ENCODE measurements at regions not wholly inside any gene's neighbourhood (a gene's known extent, or its start where the extent isn't known, plus 50 kb on each side); places are given as distances from the start of the nearest gene placed in this dataset.

DNA sequence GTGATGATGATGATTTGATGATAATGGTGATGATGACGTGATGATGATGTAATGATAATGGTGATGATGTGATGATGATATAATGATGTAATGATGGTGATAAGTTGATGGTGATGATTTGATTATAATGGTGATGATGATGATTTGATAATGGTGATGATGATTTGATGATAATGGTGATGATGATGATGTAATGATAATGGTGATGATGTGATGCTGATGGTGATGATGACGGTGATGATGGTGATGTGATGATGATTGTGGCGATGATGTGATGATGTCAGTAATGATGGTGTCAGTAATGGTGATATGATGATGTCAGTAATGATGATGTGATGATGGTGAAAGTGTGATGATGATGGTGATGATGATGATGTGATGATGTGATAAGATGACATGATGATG, 613.4 kb downstream of the AACS start:
- ATAC-seq, result no peak
- H3K36me3 Mint-ChIP-seq, result no peaks in the 10 kb centered on the region
- no peak overlapping the region for H3K27ac Mint-ChIP-seq
- H3K27me3 Mint-ChIP-seq (ENCODE audit: low read depth in 2 of 2), result no peaks in the 10 kb centered on the region
- no peak for DNase-seq
- H3K27me3 ChIP-seq (ENCODE audit: control insufficient read depth, insufficient read depth, low read length), result no peaks in the 10 kb centered on the region
- no peaks in the 10 kb centered on the region for H3K9me3 ChIP-seq (ENCODE audit: control insufficient read depth, insufficient read depth, low read length)
- H3K4me3 ChIP-seq (ENCODE audit: low read length), result no peak overlapping the region
- no peaks in the 10 kb centered on the region for H3K9me3 Mint-ChIP-seq
- H3K4me3 Mint-ChIP-seq, result no peak overlapping the region
- no peaks in the 10 kb centered on the region for H3K4me1 Mint-ChIP-seq
- no peaks in the 10 kb centered on the region for H3K4me1 ChIP-seq (ENCODE audit: control insufficient read depth, insufficient read depth, low read length)
- intact Hi-C loops (cut with micrococcal nuclease), result no loop called here
- no peaks in the 10 kb centered on the region for H3K36me3 ChIP-seq (ENCODE audit: control insufficient read depth, insufficient read depth, low read length)
- TF ChIP-seq, protein P1, sequence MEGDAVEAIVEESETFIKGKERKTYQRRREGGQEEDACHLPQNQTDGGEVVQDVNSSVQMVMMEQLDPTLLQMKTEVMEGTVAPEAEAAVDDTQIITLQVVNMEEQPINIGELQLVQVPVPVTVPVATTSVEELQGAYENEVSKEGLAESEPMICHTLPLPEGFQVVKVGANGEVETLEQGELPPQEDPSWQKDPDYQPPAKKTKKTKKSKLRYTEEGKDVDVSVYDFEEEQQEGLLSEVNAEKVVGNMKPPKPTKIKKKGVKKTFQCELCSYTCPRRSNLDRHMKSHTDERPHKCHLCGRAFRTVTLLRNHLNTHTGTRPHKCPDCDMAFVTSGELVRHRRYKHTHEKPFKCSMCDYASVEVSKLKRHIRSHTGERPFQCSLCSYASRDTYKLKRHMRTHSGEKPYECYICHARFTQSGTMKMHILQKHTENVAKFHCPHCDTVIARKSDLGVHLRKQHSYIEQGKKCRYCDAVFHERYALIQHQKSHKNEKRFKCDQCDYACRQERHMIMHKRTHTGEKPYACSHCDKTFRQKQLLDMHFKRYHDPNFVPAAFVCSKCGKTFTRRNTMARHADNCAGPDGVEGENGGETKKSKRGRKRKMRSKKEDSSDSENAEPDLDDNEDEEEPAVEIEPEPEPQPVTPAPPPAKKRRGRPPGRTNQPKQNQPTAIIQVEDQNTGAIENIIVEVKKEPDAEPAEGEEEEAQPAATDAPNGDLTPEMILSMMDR (IDR thresholded peaks at IDR 0.05), result no peak
- no peak overlapping the region for H3K27ac ChIP-seq (ENCODE audit: low read length)
- 84% methylated on average over 3 of the region's 3 CpGs for WGBS (ENCODE audit: insufficient coverage)

DNA sequence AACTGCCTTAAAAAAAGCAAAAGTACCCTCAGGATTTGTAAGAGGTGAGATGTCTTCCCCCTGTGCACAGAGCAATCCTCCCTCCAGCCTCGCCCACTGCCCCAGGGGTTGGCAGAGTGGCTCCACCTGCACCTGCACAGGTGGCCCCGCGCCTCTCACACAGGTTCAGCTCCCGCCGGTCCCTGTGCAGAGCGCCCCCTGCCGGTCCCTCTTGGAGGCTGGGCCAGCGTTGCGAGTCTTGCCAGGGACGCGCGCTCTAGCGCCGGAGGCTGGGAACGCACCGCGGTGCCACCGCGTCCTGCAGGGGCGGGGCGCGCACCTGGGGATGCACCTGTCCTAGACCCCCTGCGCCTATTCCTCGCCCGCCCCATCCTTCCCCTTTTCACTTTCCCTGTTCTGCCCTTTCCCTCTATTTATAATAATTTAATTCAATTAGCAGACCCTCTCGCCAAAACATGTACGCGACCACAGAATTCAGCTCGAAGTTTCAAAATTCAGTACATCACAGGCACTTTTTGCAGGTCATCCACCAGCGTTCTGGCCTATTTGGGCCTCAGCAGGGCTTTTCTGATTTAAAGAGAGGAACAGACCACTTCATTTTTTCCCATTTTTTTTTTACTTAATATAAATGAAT, 618.6 kb downstream of the AACS start:
- no peaks in the 10 kb centered on the region for H3K36me3 Mint-ChIP-seq
- Histone ChIP-seq H3K27ac (ENCODE audit: low read length) (no peak overlapping the region), H3K4me1 (ENCODE audit: control insufficient read depth, insufficient read depth, low read length) (no peaks in the 10 kb centered on the region), H3K9me3 (ENCODE audit: control insufficient read depth, insufficient read depth, low read length) (no peaks in the 10 kb centered on the region), H3K36me3 (ENCODE audit: control insufficient read depth, insufficient read depth, low read length) (no peaks in the 10 kb centered on the region), H3K27me3 (ENCODE audit: control insufficient read depth, insufficient read depth, low read length) (no peaks in the 10 kb centered on the region), H3K4me3 (ENCODE audit: low read length) (no peak overlapping the region)
- intact Hi-C loops (cut with micrococcal nuclease), result no loop called here
- DNase-seq (no peak), ATAC-seq (no peak)
- H3K27ac Mint-ChIP-seq, result no peak overlapping the region
- no peaks in the 10 kb centered on the region for H3K9me3 Mint-ChIP-seq
- TF ChIP-seq, protein P1 (IDR thresholded peaks at IDR 0.05), result no peak
- WGBS (ENCODE audit: insufficient coverage), result 15% methylated on average over 30 of the region's 30 CpGs
- no peaks in the 10 kb centered on the region for H3K27me3 Mint-ChIP-seq (ENCODE audit: low read depth in 2 of 2)
- no peak overlapping the region for H3K4me3 Mint-ChIP-seq
- H3K4me1 Mint-ChIP-seq, result no peaks in the 10 kb centered on the region

DNA sequence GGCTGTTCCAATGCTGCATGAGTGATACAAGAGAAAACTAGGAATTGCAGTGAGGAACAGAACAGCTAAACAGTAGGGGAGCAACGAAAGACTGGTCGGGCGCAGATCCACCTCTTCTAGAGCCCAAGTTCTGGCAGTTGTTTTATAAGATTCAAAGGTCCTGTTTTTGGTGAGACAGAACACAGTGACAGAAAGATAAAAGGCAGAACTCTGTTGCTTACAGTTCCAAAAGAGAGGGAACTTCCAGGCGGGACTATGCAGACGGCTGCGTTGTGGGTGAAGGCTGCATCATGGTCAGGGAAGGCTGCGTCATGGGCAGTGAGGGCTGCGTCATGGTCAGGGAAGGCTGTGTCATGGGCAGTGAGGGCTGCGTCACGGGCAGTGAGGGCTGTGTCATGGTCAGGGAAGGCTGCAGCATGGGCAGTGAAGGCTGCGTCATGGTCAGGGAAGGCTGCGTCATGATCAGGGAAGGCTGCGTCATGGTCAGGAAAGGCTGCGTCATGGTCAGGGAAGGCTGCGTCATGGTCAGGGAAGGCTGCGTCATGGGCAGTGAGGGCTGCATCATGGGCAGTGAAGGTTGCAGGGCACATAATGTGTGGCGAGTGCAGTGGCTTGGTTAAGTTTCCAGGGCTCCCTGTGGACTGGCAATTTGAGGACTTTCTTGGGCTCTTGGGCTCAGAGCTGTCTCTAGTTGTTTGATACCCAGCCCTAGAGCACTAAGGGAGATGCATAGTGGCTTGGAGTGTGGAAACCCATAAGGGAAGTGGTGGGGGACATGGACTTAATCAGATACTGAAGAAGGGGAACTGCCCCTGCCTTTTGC, 619.9 kb downstream of the AACS start:
- Mint-ChIP-seq H3K36me3 (no peaks in the 10 kb centered on the region), H3K27ac (no peak overlapping the region), H3K4me1 (no peaks in the 10 kb centered on the region), H3K27me3 (ENCODE audit: low read depth in 2 of 2) (no peaks in the 10 kb centered on the region), H3K4me3 (no peak overlapping the region), H3K9me3 (no peaks in the 10 kb centered on the region)
- TF ChIP-seq, protein P1 (IDR thresholded peaks at IDR 0.05), result no peak
- no peak overlapping the region for H3K4me3 ChIP-seq (ENCODE audit: low read length)
- intact Hi-C loops (cut with micrococcal nuclease), result no loop called here
- H3K4me1 ChIP-seq (ENCODE audit: control insufficient read depth, insufficient read depth, low read length), result no peaks in the 10 kb centered on the region
- WGBS (ENCODE audit: insufficient coverage), result 89% methylated on average over 17 of the region's 17 CpGs
- no peaks in the 10 kb centered on the region for H3K9me3 ChIP-seq (ENCODE audit: control insufficient read depth, insufficient read depth, low read length)
- no peak for ATAC-seq
- H3K27ac ChIP-seq (ENCODE audit: low read length), result no peak overlapping the region
- H3K36me3 ChIP-seq (ENCODE audit: control insufficient read depth, insufficient read depth, low read length), result no peaks in the 10 kb centered on the region
- no peaks in the 10 kb centered on the region for H3K27me3 ChIP-seq (ENCODE audit: control insufficient read depth, insufficient read depth, low read length)
- DNase-seq, result no peak

All from natural killer cell (primary cell).